ENCODE measurements at regions not wholly inside any gene's neighbourhood (a gene's known extent, or its start where the extent isn't known, plus 50 kb on each side); places are given as distances from the start of the nearest gene placed in this dataset.

GRCh38 chr2:223697316-223697891, 95.2 kb upstream of the SCG2 start:
- TF ChIP-seq, protein P1, sequence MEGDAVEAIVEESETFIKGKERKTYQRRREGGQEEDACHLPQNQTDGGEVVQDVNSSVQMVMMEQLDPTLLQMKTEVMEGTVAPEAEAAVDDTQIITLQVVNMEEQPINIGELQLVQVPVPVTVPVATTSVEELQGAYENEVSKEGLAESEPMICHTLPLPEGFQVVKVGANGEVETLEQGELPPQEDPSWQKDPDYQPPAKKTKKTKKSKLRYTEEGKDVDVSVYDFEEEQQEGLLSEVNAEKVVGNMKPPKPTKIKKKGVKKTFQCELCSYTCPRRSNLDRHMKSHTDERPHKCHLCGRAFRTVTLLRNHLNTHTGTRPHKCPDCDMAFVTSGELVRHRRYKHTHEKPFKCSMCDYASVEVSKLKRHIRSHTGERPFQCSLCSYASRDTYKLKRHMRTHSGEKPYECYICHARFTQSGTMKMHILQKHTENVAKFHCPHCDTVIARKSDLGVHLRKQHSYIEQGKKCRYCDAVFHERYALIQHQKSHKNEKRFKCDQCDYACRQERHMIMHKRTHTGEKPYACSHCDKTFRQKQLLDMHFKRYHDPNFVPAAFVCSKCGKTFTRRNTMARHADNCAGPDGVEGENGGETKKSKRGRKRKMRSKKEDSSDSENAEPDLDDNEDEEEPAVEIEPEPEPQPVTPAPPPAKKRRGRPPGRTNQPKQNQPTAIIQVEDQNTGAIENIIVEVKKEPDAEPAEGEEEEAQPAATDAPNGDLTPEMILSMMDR (IDR thresholded peaks at IDR 0.05; ENCODE audit: poor library complexity, severe bottlenecking), result no peak
- no peak for TF ChIP-seq EZH2 (IDR thresholded peaks at IDR 0.05; ENCODE audit: borderline replicate concordance, insufficient read depth, low read length, poor library complexity, severe bottlenecking)
- no peak for TF ChIP-seq RAD21 (conservative IDR thresholded peaks at IDR 0.05)
- TF ChIP-seq EP300 (conservative IDR thresholded peaks at IDR 0.05; ENCODE audit: poor library complexity, severe bottlenecking), result no peak
- TF ChIP-seq POLR2AphosphoS5 (IDR thresholded peaks at IDR 0.05), result no peak
- TF ChIP-seq REST (IDR thresholded peaks at IDR 0.05; ENCODE audit: borderline replicate concordance), result no peak
- TF ChIP-seq MXI1 (conservative IDR thresholded peaks at IDR 0.05; ENCODE audit: poor library complexity, severe bottlenecking), result no peak
- TF ChIP-seq TAF1 (IDR thresholded peaks at IDR 0.05; ENCODE audit: low read depth), result no peak
- no peak for TF ChIP-seq SMC3 (conservative IDR thresholded peaks at IDR 0.05; ENCODE audit: poor library complexity)

Measured in neural cell (in vitro differentiated cells).